HEK293T (cell line): ENCODE measurements at regions not wholly inside any gene's neighbourhood (a gene's known extent, or its start where the extent isn't known, plus 50 kb on each side); places are given as distances from the start of the nearest gene placed in this dataset.

Source experiments
- ARNT ChIP-seq: fragments of 450-650 bp; IDR thresholded peaks from 2 replicates; pipeline ENCODE4 v1.6.1; 2017; ENCODE audit warnings: mild to moderate bottlenecking
- BHLHE40 ChIP-seq: fragments of 450-650 bp; IDR thresholded peaks from 2 replicates; pipeline ENCODE4 v1.6.1; 2016; ENCODE audit warnings: mild to moderate bottlenecking, moderate library complexity, borderline replicate concordance
- FOXA1 ChIP-seq: fragments of 450-650 bp; IDR thresholded peaks from 2 replicates; pipeline ENCODE4 v1.6.1; 2016; ENCODE audit warnings: mild to moderate bottlenecking
- FOXK2 ChIP-seq: fragments of 450-650 bp; IDR thresholded peaks from 2 replicates; pipeline ENCODE4 v1.6.1; 2016; ENCODE audit warnings: mild to moderate bottlenecking
- FOXM1 ChIP-seq: fragments of 450-650 bp; IDR thresholded peaks from 2 replicates; pipeline ENCODE4 v1.6.1; 2017; ENCODE audit warnings: mild to moderate bottlenecking, borderline replicate concordance
- LEF1 ChIP-seq: fragments of 450-650 bp; IDR thresholded peaks from 2 replicates; pipeline ENCODE4 v1.6.1; 2017; ENCODE audit warnings: mild to moderate bottlenecking, borderline replicate concordance
- NFRKB ChIP-seq: fragments of 450-650 bp; IDR thresholded peaks from 2 replicates; pipeline ENCODE4 v1.6.1; 2016; ENCODE audit warnings: mild to moderate bottlenecking, moderate library complexity
- SP1 ChIP-seq: fragments of 450-650 bp; IDR thresholded peaks from 2 replicates; pipeline ENCODE4 v1.6.1; 2017
- SUZ12 ChIP-seq: fragments of 450-650 bp; IDR thresholded peaks from 2 replicates; pipeline ENCODE4 v1.6.1; 2016; ENCODE audit warnings: mild to moderate bottlenecking
- TARDBP ChIP-seq: fragments of 450-650 bp; IDR thresholded peaks from 2 replicates; pipeline ENCODE4 v1.6.1; 2016
- ZNF384 ChIP-seq: fragments of 450-650 bp; IDR thresholded peaks from 2 replicates; pipeline ENCODE4 v1.6.1; 2016

DNA sequence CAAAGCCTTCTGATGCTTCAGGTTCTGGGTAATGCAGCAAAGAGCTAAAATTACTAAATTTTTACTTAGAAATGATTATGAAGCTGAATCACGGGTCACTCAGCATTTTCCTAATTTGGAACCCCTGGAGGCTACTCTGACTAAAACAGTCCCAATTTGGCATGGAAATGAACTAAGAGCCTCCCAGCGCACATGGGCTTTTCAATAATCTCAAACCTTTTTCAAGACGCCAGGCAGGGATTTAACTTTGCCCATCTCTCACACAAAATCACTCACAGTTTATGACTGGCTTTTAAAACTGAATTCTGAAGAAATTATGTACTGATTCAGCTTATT lies 68.3 kb downstream of the LLPH start:
- no peak for TF ChIP-seq SUZ12
- TF ChIP-seq FOXM1 = no peak
- TF ChIP-seq NFRKB = no peak
- no peak for TF ChIP-seq ARNT
- no peak for TF ChIP-seq SP1
- TF ChIP-seq FOXK2 = no peak
- TF ChIP-seq BHLHE40 = no peak
- TF ChIP-seq LEF1 = no peak
- no peak for TF ChIP-seq ZNF384
- TF ChIP-seq TARDBP = no peak
- TF ChIP-seq FOXA1 = no peak
